ENCODE measurements at regions not wholly inside any gene's neighbourhood (a gene's known extent, or its start where the extent isn't known, plus 50 kb on each side); places are given as distances from the start of the nearest gene placed in this dataset.
A peak's percentile ranks its signal among the peaks of the same experiment; 100 is the strongest.

- H3K9me3 ChIP-seq, result no peaks in the 10 kb centered on the region
- TF ChIP-seq EP300 (IDR thresholded peaks at IDR 0.05), result no peak
- TF ChIP-seq POLR2AphosphoS5 (IDR thresholded peaks at IDR 0.05), result no peak
- TF ChIP-seq, protein P1, sequence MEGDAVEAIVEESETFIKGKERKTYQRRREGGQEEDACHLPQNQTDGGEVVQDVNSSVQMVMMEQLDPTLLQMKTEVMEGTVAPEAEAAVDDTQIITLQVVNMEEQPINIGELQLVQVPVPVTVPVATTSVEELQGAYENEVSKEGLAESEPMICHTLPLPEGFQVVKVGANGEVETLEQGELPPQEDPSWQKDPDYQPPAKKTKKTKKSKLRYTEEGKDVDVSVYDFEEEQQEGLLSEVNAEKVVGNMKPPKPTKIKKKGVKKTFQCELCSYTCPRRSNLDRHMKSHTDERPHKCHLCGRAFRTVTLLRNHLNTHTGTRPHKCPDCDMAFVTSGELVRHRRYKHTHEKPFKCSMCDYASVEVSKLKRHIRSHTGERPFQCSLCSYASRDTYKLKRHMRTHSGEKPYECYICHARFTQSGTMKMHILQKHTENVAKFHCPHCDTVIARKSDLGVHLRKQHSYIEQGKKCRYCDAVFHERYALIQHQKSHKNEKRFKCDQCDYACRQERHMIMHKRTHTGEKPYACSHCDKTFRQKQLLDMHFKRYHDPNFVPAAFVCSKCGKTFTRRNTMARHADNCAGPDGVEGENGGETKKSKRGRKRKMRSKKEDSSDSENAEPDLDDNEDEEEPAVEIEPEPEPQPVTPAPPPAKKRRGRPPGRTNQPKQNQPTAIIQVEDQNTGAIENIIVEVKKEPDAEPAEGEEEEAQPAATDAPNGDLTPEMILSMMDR (IDR thresholded peaks at IDR 0.05), result no peak
- no peak for TF ChIP-seq POLR2A (IDR thresholded peaks at IDR 0.05)
- no peak overlapping the region for H3K27ac ChIP-seq
- H3K27me3 ChIP-seq, result no peaks in the 10 kb centered on the region
- H3K4me1 ChIP-seq, result no peaks in the 10 kb centered on the region
- no peak for DNase-seq
- intact Hi-C loops (cut with DNase I; ENCODE audit: low total_unique reads), result no loop called here
- no peaks in the 10 kb centered on the region for H3K36me3 ChIP-seq
- H3K4me3 ChIP-seq, result no peak overlapping the region
Measured at GRCh38 chr4:28151314-28151713, 1290.7 kb downstream of the STIM2 start.

- H3K4me3 ChIP-seq, result no peak overlapping the region
- TF ChIP-seq POLR2AphosphoS5 (IDR thresholded peaks at IDR 0.05), result no peak
- TF ChIP-seq, protein P1 (IDR thresholded peaks at IDR 0.05), result no peak
- TF ChIP-seq POLR2A (IDR thresholded peaks at IDR 0.05), result no peak
- no peak for TF ChIP-seq EP300 (IDR thresholded peaks at IDR 0.05)
- no peaks in the 10 kb centered on the region for H3K4me1 ChIP-seq
- no peak overlapping the region for H3K27ac ChIP-seq
- intact Hi-C loops (cut with DNase I; ENCODE audit: low total_unique reads), result no loop called here
- 78 to 100% (median 95%) methylated on average over 1 of the region's 1 CpG for WGBS, 5 donors
- no peaks in the 10 kb centered on the region for H3K36me3 ChIP-seq
- no peaks in the 10 kb centered on the region for H3K9me3 ChIP-seq
- peak; percentile 1 to 44 for DNase-seq
- H3K27me3 ChIP-seq, result no peaks in the 10 kb centered on the region
Measured at GRCh38 chr4:28167411-28167810, 1306.8 kb downstream of the STIM2 start.

DNA sequence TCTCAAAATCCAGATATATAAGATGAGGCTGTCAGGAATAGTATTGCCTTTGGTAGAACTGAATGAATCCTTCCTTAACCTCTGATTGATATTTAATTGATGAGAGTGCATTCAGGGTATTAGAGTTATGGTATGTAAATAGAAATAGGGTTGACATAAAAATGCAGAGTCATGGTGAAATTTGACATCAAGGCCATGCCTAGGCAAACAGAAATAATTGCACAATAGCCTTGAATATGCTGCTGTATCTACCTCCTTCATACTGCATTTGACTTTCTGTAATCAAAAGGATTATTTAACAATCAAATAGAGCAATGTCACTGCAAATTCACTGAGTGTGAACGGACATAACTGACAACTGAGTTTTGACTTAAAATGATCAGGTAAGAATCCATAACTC lies 1316.3 kb downstream of the STIM2 start:
- intact Hi-C loops (cut with DNase I; ENCODE audit: low total_unique reads), result no loop called here

DNA sequence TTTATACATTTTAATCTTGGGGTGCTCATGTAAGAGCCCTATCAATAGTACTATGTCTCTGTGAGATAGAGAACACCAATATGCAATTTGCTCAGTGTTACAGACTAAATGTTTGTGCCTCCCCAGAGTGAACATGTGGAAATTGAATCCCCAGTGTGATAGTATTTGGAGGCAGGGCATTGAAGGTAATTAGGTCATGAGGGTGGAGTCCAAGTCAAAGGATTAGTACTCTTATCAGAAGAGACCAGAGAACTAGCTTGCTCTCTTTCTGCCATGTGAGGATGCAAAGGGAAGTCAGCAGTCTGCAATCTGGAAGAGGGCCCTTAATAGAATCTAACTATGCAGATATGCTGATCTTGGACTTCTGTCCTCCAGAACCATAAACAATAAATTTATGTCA lies 1317.0 kb downstream of the STIM2 start:
- H3K4me3 ChIP-seq, result no peak overlapping the region

More for the DNA sequence above, 1316.3 kb downstream of the STIM2 start:
- no peak overlapping the region for H3K27ac ChIP-seq
- H3K4me1 ChIP-seq, result no peaks in the 10 kb centered on the region
- DNase-seq, result no peak
- WGBS, 5 donors, result 20 to 57% (median 42%) methylated on average over 1 of the region's 1 CpG
- no peaks in the 10 kb centered on the region for H3K27me3 ChIP-seq
- no peak overlapping the region for H3K4me3 ChIP-seq
- H3K36me3 ChIP-seq, result no peaks in the 10 kb centered on the region
- TF ChIP-seq, protein P1 (IDR thresholded peaks at IDR 0.05), result no peak
- no peak for TF ChIP-seq POLR2AphosphoS5 (IDR thresholded peaks at IDR 0.05)
- TF ChIP-seq POLR2A (IDR thresholded peaks at IDR 0.05), result no peak
- no peak for TF ChIP-seq EP300 (IDR thresholded peaks at IDR 0.05)
- no peaks in the 10 kb centered on the region for H3K9me3 ChIP-seq

More for the DNA sequence above, 1317.0 kb downstream of the STIM2 start:
- TF ChIP-seq, protein P1 (IDR thresholded peaks at IDR 0.05), result no peak
- TF ChIP-seq POLR2AphosphoS5 (IDR thresholded peaks at IDR 0.05) (no peak), POLR2A (IDR thresholded peaks at IDR 0.05) (no peak), EP300 (IDR thresholded peaks at IDR 0.05) (no peak)
- Histone ChIP-seq H3K36me3 (no peaks in the 10 kb centered on the region), H3K9me3 (no peaks in the 10 kb centered on the region), H3K27ac (no peak overlapping the region), H3K27me3 (no peaks in the 10 kb centered on the region), H3K4me1 (no peaks in the 10 kb centered on the region)
- no peak for DNase-seq
- intact Hi-C loops (cut with DNase I; ENCODE audit: low total_unique reads), result no loop called here
